Breast epithelium (tissue), 4 donors: ENCODE measurements at regions not wholly inside any gene's neighbourhood (a gene's known extent, or its start where the extent isn't known, plus 50 kb on each side); places are given as distances from the start of the nearest gene placed in this dataset.

Source experiments
- DNase-seq, 2 donors: peaks; one replicate each; pipeline ENCODE4 v3.0.0-alpha.2; 2019; ENCODE audit warnings: low spot score in 2 of 2
- H3K27ac ChIP-seq, 2 donors: fragments of 200-600 bp; sonication (generic) in 1 of 2; one replicate each; pipeline ENCODE4 v1.5.1; 2016 to 2019; ENCODE audit warnings: mild to moderate bottlenecking in 1 of 2
- H3K27me3 ChIP-seq, 2 donors: fragments of 200-600 bp; sonication (generic) in 1 of 2; one replicate each; pipeline versions ENCODE4 v1.5.1 to v1.6.0; 2017 to 2019; ENCODE audit warnings: control low read depth in 1 of 2, mild to moderate bottlenecking in 1 of 2
- H3K36me3 ChIP-seq: fragments of 200-600 bp; one replicate; pipeline ENCODE4 v1.5.1; 2019
- H3K4me1 ChIP-seq, 2 donors: fragments of 200-600 bp; sonication (generic); one replicate each; pipeline ENCODE4 v1.5.1; 2016 to 2019; ENCODE audit warnings: control low read depth in 1 of 2
- H3K4me3 ChIP-seq, 3 donors: fragments of 200-600 bp; sonication (generic); 1 replicate in 2 of 3; 2 replicates in 1 of 3; pipeline ENCODE4 v1.5.1; 2016 to 2019; ENCODE audit warnings: mild to moderate bottlenecking in 3 of 3, moderate library complexity in 2 of 3
- H3K9me3 ChIP-seq, 2 donors: fragments of 200-600 bp; sonication (generic) in 1 of 2; one replicate each; pipeline ENCODE4 v1.5.1; 2016 to 2019; ENCODE audit warnings: control low read depth in 1 of 2
- POLR2A ChIP-seq: fragments of 450-650 bp; IDR thresholded peaks from one replicate; pipeline ENCODE4 v1.6.1; 2016; ENCODE audit warnings: antibody characterized with exemption, mild to moderate bottlenecking, moderate library complexity
- POLR2AphosphoS5 ChIP-seq, 3 donors: sonication (generic); formaldehyde crosslinking; IDR thresholded peaks; one replicate each; pipeline ENCODE4 v1.6.1; 2017; ENCODE audit warnings: antibody characterized with exemption in 3 of 3
- intact Hi-C: fragments of 100-400 bp; cut with DNase I; formaldehyde crosslinking; loops from one replicate; pipeline ENCODE4 v1.15.1; 2023; ENCODE audit warnings: low total_unique reads
- TF ChIP-seq, protein P1 (sequence below), 3 donors: fragments of 450-650 bp; IDR thresholded peaks; one replicate each; pipeline ENCODE4 v1.5.1; 2016 to 2017; ENCODE audit warnings: antibody characterized with exemption in 3 of 3, mild to moderate bottlenecking in 3 of 3, moderate library complexity in 3 of 3

DNA sequence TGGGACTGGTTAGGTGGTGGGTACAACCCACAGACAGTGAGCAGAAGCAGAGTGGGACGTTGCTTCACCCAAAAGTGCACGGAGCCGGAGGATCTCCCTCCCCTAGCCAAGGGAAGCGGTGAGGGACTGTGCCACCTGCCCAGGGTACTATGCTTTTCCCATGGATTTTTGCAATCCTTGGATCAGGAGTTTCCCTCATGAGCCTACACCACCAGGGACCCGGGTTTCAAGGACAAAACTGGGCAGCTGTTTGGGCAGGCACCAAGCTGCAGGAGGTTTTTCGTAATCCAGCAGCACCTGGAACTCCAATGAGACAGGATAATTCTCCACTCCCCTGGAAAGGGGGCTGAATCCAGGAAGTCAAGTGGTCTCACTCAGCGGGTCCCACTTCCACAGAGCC lies 209.1 kb upstream of the CXCL12 start:
- no peaks in the 10 kb centered on the region for H3K27me3 ChIP-seq
- H3K9me3 ChIP-seq: no peaks in the 10 kb centered on the region
- no peak overlapping the region for H3K4me3 ChIP-seq
- H3K27ac ChIP-seq: no peak overlapping the region
- intact Hi-C loops: no loop called here
- no peak for DNase-seq
- no peaks in the 10 kb centered on the region for H3K4me1 ChIP-seq
- no peak for TF ChIP-seq POLR2A
- TF ChIP-seq, protein P1, sequence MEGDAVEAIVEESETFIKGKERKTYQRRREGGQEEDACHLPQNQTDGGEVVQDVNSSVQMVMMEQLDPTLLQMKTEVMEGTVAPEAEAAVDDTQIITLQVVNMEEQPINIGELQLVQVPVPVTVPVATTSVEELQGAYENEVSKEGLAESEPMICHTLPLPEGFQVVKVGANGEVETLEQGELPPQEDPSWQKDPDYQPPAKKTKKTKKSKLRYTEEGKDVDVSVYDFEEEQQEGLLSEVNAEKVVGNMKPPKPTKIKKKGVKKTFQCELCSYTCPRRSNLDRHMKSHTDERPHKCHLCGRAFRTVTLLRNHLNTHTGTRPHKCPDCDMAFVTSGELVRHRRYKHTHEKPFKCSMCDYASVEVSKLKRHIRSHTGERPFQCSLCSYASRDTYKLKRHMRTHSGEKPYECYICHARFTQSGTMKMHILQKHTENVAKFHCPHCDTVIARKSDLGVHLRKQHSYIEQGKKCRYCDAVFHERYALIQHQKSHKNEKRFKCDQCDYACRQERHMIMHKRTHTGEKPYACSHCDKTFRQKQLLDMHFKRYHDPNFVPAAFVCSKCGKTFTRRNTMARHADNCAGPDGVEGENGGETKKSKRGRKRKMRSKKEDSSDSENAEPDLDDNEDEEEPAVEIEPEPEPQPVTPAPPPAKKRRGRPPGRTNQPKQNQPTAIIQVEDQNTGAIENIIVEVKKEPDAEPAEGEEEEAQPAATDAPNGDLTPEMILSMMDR (IDR thresholded peaks at IDR 0.05): no peak
- TF ChIP-seq POLR2AphosphoS5 (IDR thresholded peaks at IDR 0.05): no peak
- no peaks in the 10 kb centered on the region for H3K36me3 ChIP-seq

DNA sequence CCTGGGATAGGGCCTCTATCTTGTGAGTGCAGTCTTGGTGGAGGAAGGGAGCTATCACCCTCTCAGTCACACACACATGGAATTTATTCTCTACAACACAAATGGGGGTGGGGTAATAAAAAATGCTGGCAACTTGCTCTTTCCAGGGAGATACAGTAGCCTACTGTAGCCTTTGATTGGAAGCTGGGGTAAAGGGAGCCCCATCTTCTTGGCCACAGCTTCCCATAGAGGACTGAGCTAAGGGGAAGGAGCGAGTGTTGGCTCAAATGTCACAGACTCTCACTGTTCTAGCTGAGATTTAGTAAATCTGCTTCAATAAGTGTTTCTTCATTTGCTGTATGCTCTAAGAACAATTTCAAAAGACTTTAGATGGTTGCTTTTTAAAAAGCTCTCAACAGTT lies 222.2 kb upstream of the CXCL12 start:
- no peak for DNase-seq
- TF ChIP-seq POLR2A (no peak), POLR2AphosphoS5 (IDR thresholded peaks at IDR 0.05) (no peak)
- TF ChIP-seq, protein P1 (IDR thresholded peaks at IDR 0.05): no peak
- H3K4me1 ChIP-seq: no peaks in the 10 kb centered on the region
- no peak overlapping the region for H3K4me3 ChIP-seq
- H3K9me3 ChIP-seq: no peaks in the 10 kb centered on the region
- H3K27me3 ChIP-seq: no peaks in the 10 kb centered on the region
- no peaks in the 10 kb centered on the region for H3K36me3 ChIP-seq
- intact Hi-C loops: no loop called here
- no peak overlapping the region for H3K27ac ChIP-seq

DNA sequence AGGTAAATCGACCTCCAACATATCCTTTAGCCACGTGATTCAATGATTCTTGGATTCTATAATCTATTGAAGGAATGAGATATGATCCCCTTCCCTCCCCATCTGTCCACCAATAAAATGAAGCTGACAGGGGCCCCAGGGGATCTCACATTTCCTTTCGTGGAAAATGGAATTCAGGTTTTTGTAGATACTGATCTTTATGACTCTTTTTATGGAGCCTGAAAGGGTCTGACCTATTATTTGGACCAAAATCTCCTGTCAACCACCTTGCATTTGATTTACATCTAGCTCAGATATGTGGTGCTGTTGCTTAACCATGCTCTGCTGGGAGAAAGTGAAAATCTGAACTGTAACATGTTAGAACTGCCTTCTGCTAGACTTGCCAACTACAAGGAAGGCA lies 234.0 kb upstream of the CXCL12 start:
- TF ChIP-seq, protein P1 (IDR thresholded peaks at IDR 0.05): no peak
- TF ChIP-seq POLR2A (no peak), POLR2AphosphoS5 (IDR thresholded peaks at IDR 0.05) (no peak)
- H3K9me3 ChIP-seq: no peaks in the 10 kb centered on the region
- DNase-seq: no peak
- no peaks in the 10 kb centered on the region for H3K4me1 ChIP-seq
- no peaks in the 10 kb centered on the region for H3K36me3 ChIP-seq
- no peak overlapping the region for H3K27ac ChIP-seq
- intact Hi-C loops: no loop called here
- no peak overlapping the region for H3K4me3 ChIP-seq
- no peaks in the 10 kb centered on the region for H3K27me3 ChIP-seq

DNA sequence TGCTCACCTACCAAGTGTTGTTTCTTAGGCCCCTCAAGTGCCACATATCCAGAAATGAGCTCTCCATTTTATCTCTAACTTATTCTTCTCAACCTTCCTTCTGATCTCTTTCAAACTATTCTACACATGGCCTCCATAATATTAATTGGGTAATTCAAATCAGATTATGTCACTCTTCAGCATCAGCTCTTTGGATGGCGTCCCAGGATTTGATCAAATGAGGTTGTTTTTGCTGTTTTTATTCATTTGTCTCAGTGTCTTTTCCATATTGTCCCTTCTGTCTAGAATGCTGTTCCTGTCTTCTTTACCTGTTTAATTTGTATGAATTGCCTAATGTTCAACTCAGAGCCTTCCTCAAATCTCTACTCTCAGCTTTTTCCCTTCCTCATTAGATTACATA lies 234.6 kb upstream of the CXCL12 start:
- Histone ChIP-seq H3K27ac (no peak overlapping the region), H3K9me3 (no peaks in the 10 kb centered on the region), H3K36me3 (no peaks in the 10 kb centered on the region), H3K4me3 (no peak overlapping the region), H3K4me1 (no peaks in the 10 kb centered on the region), H3K27me3 (no peaks in the 10 kb centered on the region)
- intact Hi-C loops: no loop called here
- DNase-seq: no peak
- TF ChIP-seq, protein P1 (IDR thresholded peaks at IDR 0.05): no peak
- TF ChIP-seq POLR2A (no peak), POLR2AphosphoS5 (IDR thresholded peaks at IDR 0.05) (no peak)

DNA sequence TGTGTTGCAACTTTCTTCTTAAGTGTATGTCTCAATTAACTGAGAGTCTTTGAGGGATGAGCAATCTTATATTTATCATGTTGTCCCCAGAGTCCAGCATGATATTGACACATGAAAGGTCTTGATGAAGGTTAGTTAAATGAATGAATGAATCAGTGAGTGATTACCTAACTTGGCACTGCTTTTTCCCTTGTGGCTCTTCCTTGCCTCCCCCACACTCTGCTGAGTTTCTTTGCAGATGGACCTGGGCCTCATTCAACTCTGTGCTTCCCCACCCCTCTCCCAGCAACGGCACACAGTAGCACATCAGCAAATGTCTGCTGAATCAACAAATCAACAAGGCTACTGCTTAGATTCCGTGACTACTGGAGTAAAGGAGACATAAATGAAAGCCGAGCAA lies 235.1 kb upstream of the CXCL12 start:
- H3K27me3 ChIP-seq: no peaks in the 10 kb centered on the region
- intact Hi-C loops: no loop called here
- no peaks in the 10 kb centered on the region for H3K9me3 ChIP-seq

More for the DNA sequence above, 235.1 kb upstream of the CXCL12 start:
- TF ChIP-seq, protein P1 (IDR thresholded peaks at IDR 0.05): no peak
- TF ChIP-seq POLR2A: no peak
- no peak for TF ChIP-seq POLR2AphosphoS5 (IDR thresholded peaks at IDR 0.05)
- H3K4me3 ChIP-seq: no peak overlapping the region
- H3K36me3 ChIP-seq: no peaks in the 10 kb centered on the region
- no peak overlapping the region for H3K27ac ChIP-seq
- DNase-seq: no peak
- no peaks in the 10 kb centered on the region for H3K4me1 ChIP-seq
